ENCODE measurements at regions not wholly inside any gene's neighbourhood (a gene's known extent, or its start where the extent isn't known, plus 50 kb on each side); places are given as distances from the start of the nearest gene placed in this dataset.

DNA sequence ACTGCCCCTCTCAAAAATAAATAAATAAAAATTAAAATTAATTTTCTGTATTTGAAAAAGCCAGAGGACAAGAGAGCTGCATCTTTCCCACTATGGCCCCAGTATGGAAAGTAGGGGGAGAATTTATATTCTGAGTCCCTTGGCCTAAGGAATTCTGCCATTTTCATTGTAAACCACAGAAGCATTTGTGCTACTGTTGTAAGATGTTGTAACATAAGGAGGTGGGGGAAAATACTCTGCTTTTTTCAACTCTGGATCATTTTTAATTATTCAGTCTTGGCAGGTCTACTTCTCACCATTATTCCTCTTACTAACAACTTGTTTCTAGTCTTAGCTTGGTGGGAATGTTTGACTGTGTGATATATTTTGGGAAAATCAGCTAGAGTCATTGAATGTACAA is 52.3 kb upstream of the APC start:
- Histone ChIP-seq H3K36me3 (ENCODE audit: control insufficient read depth, insufficient read depth, low read length) (no peaks in the 10 kb centered on the region), H3K4me1 (ENCODE audit: control insufficient read depth, insufficient read depth, low read length) (peaks cover 3% of the 10 kb centered on the region), H3K4me3 (ENCODE audit: low read length) (no peak overlapping the region), H3K9ac (ENCODE audit: extremely low read depth, low read length, poor library complexity, severe bottlenecking) (no peak overlapping the region), H3K27me3 (ENCODE audit: control insufficient read depth, insufficient read depth, low read length, poor library complexity, severe bottlenecking) (no peaks in the 10 kb centered on the region), H3K27ac (ENCODE audit: low read depth, low read length) (no peak overlapping the region), H3K9me3 (ENCODE audit: control insufficient read depth, low read length) (no peaks in the 10 kb centered on the region)
- Mint-ChIP-seq H3K4me3 (no peak overlapping the region), H3K27me3 (ENCODE audit: insufficient read depth) (no peaks in the 10 kb centered on the region), H3K9me3 (no peaks in the 10 kb centered on the region), H3K36me3 (ENCODE audit: low read depth) (no peaks in the 10 kb centered on the region), H3K27ac (no peak overlapping the region), H3K4me1 (peaks cover 8% of the 10 kb centered on the region)
- TF ChIP-seq, protein P1, sequence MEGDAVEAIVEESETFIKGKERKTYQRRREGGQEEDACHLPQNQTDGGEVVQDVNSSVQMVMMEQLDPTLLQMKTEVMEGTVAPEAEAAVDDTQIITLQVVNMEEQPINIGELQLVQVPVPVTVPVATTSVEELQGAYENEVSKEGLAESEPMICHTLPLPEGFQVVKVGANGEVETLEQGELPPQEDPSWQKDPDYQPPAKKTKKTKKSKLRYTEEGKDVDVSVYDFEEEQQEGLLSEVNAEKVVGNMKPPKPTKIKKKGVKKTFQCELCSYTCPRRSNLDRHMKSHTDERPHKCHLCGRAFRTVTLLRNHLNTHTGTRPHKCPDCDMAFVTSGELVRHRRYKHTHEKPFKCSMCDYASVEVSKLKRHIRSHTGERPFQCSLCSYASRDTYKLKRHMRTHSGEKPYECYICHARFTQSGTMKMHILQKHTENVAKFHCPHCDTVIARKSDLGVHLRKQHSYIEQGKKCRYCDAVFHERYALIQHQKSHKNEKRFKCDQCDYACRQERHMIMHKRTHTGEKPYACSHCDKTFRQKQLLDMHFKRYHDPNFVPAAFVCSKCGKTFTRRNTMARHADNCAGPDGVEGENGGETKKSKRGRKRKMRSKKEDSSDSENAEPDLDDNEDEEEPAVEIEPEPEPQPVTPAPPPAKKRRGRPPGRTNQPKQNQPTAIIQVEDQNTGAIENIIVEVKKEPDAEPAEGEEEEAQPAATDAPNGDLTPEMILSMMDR (conservative IDR thresholded peaks at IDR 0.05) = no peak
- DNase-seq = no peak

DNA sequence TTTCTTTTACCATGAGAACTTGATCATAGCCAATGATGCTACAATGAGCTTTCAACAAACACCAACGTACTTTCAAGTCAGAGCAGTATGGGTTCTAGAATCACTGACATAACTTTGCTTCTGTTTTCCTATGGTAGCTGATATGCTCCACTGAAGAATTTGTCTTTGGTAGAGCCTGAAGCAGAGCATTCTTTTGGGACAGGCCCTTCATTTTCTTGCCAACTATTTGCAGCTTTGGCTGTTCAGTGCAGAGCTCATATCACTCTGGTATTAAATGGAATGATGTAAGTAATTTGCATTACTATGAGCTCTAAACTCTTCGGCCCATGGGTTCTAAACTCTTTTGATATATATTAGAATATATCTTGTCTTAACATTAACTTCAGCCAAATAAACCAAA is 51.8 kb upstream of the APC start:
- Histone ChIP-seq H3K27ac (ENCODE audit: low read depth, low read length) (no peak overlapping the region), H3K27me3 (ENCODE audit: control insufficient read depth, insufficient read depth, low read length, poor library complexity, severe bottlenecking) (no peaks in the 10 kb centered on the region), H3K9ac (ENCODE audit: extremely low read depth, low read length, poor library complexity, severe bottlenecking) (no peak overlapping the region), H3K36me3 (ENCODE audit: control insufficient read depth, insufficient read depth, low read length) (no peaks in the 10 kb centered on the region), H3K9me3 (ENCODE audit: control insufficient read depth, low read length) (no peaks in the 10 kb centered on the region), H3K4me1 (ENCODE audit: control insufficient read depth, insufficient read depth, low read length) (peaks cover 3% of the 10 kb centered on the region), H3K4me3 (ENCODE audit: low read length) (no peak overlapping the region)
- TF ChIP-seq, protein P1 (conservative IDR thresholded peaks at IDR 0.05) = no peak
- WGBS, 2 experiments (ENCODE audit: insufficient coverage in 1 of 2, insufficient read length in 1 of 2) = 87 to 100% methylated on average over 1 of the region's 2 CpGs
- no peak overlapping the region for H3K4me3 Mint-ChIP-seq
- no peak overlapping the region for H3K27ac Mint-ChIP-seq
- peaks cover 8% of the 10 kb centered on the region for H3K4me1 Mint-ChIP-seq
- DNase-seq = no peak
- H3K9me3 Mint-ChIP-seq = no peaks in the 10 kb centered on the region
- H3K36me3 Mint-ChIP-seq (ENCODE audit: low read depth) = no peaks in the 10 kb centered on the region
- no peaks in the 10 kb centered on the region for H3K27me3 Mint-ChIP-seq (ENCODE audit: insufficient read depth)

DNA sequence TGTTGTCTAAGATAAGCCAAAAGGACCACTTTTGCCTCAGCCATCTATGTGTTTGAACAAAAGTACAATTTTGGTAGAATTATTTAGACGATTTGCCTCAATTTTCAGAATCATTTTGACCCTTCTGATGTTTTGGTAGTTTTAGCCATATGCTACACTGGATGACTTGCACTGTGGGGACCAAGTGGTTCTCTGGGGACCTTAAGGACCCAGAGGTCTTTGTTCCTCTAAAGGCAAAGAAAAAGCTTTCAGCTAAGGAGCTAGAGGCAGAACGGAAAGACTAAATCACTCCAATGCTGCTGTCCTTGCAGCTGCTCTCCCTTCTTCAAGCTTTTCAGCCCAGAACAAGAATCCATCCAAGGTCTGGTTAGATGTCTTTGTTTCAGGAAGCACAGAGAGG is 51.0 kb upstream of the APC start:
- TF ChIP-seq, protein P1 (conservative IDR thresholded peaks at IDR 0.05) = no peak
- no peak for DNase-seq
- Histone ChIP-seq H3K9me3 (ENCODE audit: control insufficient read depth, low read length) (peaks cover 6% of the 10 kb centered on the region), H3K36me3 (ENCODE audit: control insufficient read depth, insufficient read depth, low read length) (no peaks in the 10 kb centered on the region), H3K9ac (ENCODE audit: extremely low read depth, low read length, poor library complexity, severe bottlenecking) (no peak overlapping the region), H3K27ac (ENCODE audit: low read depth, low read length) (no peak overlapping the region), H3K27me3 (ENCODE audit: control insufficient read depth, insufficient read depth, low read length, poor library complexity, severe bottlenecking) (no peaks in the 10 kb centered on the region), H3K4me1 (ENCODE audit: control insufficient read depth, insufficient read depth, low read length) (peaks cover 3% of the 10 kb centered on the region), H3K4me3 (ENCODE audit: low read length) (no peak overlapping the region)
- 94 to 100% methylated on average over 2 of the region's 2 CpGs for WGBS, 2 experiments (ENCODE audit: insufficient coverage in 1 of 2, insufficient read length in 1 of 2)
- Mint-ChIP-seq H3K36me3 (ENCODE audit: low read depth) (no peaks in the 10 kb centered on the region), H3K27me3 (ENCODE audit: insufficient read depth) (no peaks in the 10 kb centered on the region), H3K9me3 (peaks cover 5% of the 10 kb centered on the region), H3K27ac (no peak overlapping the region), H3K4me1 (peaks cover 8% of the 10 kb centered on the region), H3K4me3 (no peak overlapping the region)
